HFFc6 (cell line): ENCODE measurements at regions not wholly inside any gene's neighbourhood (a gene's known extent, or its start where the extent isn't known, plus 50 kb on each side); places are given as distances from the start of the nearest gene placed in this dataset.
A peak's percentile ranks its signal among the peaks of the same experiment; 100 is the strongest.

Experiments used
- DNase-seq: peaks from one replicate; pipeline ENCODE4 v3.0.0-alpha.2; 2018
- H3K27ac Mint-ChIP-seq: 2 replicates; pipeline ENCODE4 v1.8.0; 2020; ENCODE audit warnings: mild to moderate bottlenecking, mixed read lengths
- H3K27me3 Mint-ChIP-seq: 2 replicates; pipeline ENCODE4 v1.8.0; 2021; ENCODE audit warnings: mild to moderate bottlenecking, moderate library complexity, mixed read lengths; ENCODE audit not compliant: insufficient read depth
- H3K36me3 Mint-ChIP-seq: 2 replicates; pipeline ENCODE4 v1.8.0; 2021; ENCODE audit warnings: low read depth, mixed read lengths
- H3K4me1 Mint-ChIP-seq: 2 replicates; pipeline ENCODE4 v1.8.0; 2020; ENCODE audit warnings: low read depth, mixed read lengths
- H3K4me3 Mint-ChIP-seq: 2 replicates; pipeline ENCODE4 v1.8.0; 2020; ENCODE audit warnings: mild to moderate bottlenecking, moderate library complexity, mixed read lengths
- H3K9me3 Mint-ChIP-seq: 2 replicates; pipeline ENCODE4 v1.8.0; 2020; ENCODE audit warnings: mild to moderate bottlenecking, mixed read lengths
- CTCF ChIP-seq: fragments of 200-600 bp; sonication (generic); IDR thresholded peaks from 2 replicates; pipeline ENCODE4 v1.5.0; 2021; ENCODE audit warnings: antibody characterized with exemption, mild to moderate bottlenecking

- Mint-ChIP-seq H3K9me3 (no peaks in the 10 kb centered on the region), H3K4me1 (peaks cover 16% of the 10 kb centered on the region), H3K4me3 (peak overlapping the region; percentile 91; the same call in 1 of the 2 replicates), H3K27me3 (no peaks in the 10 kb centered on the region; the same call in none of the 2 replicates), H3K36me3 (no peaks in the 10 kb centered on the region), H3K27ac (peak overlapping the region; percentile 93; the same call in 1 of the 2 replicates)
- no peak for TF ChIP-seq CTCF
- no peak for DNase-seq
Observed at GRCh38 chr2:61693744-61694143, 155.6 kb upstream of the XPO1 start.

- no peak for TF ChIP-seq CTCF
- H3K36me3 Mint-ChIP-seq: no peaks in the 10 kb centered on the region
- no peak overlapping the region for H3K27ac Mint-ChIP-seq
- DNase-seq: no peak
- no peaks in the 10 kb centered on the region for H3K27me3 Mint-ChIP-seq
- peaks cover 16% of the 10 kb centered on the region for H3K4me1 Mint-ChIP-seq
- H3K9me3 Mint-ChIP-seq: no peaks in the 10 kb centered on the region
- H3K4me3 Mint-ChIP-seq: no peak overlapping the region
Observed at GRCh38 chr2:61690078-61690596, 152.0 kb upstream of the XPO1 start.

GRCh38 chr2:61689568-61689967, 151.4 kb upstream of the XPO1 start:
- H3K27me3 Mint-ChIP-seq: peaks cover 2% of the 10 kb centered on the region; the same call in 1 of the 2 replicates
- no peak for DNase-seq
- no peak for TF ChIP-seq CTCF
- no peaks in the 10 kb centered on the region for H3K36me3 Mint-ChIP-seq
- H3K4me3 Mint-ChIP-seq: peak overlapping the region; percentile 61
- H3K4me1 Mint-ChIP-seq: peaks cover 16% of the 10 kb centered on the region
- H3K27ac Mint-ChIP-seq: no peak overlapping the region
- no peaks in the 10 kb centered on the region for H3K9me3 Mint-ChIP-seq

- TF ChIP-seq CTCF: no peak
- H3K4me1 Mint-ChIP-seq: peaks cover 8% of the 10 kb centered on the region
- H3K27ac Mint-ChIP-seq: no peak overlapping the region
- no peak for DNase-seq
- no peaks in the 10 kb centered on the region for H3K36me3 Mint-ChIP-seq
- no peak overlapping the region for H3K4me3 Mint-ChIP-seq
- H3K27me3 Mint-ChIP-seq: peaks cover 5% of the 10 kb centered on the region
- no peaks in the 10 kb centered on the region for H3K9me3 Mint-ChIP-seq
Observed at GRCh38 chr2:61688369-61689334, 150.5 kb upstream of the XPO1 start.

- no peak overlapping the region for H3K27ac Mint-ChIP-seq
- no peaks in the 10 kb centered on the region for H3K4me1 Mint-ChIP-seq
- no peak for TF ChIP-seq CTCF
- H3K9me3 Mint-ChIP-seq: peaks cover 18% of the 10 kb centered on the region
- DNase-seq: no peak
- H3K36me3 Mint-ChIP-seq: peaks cover 15% of the 10 kb centered on the region; the same call in 1 of the 2 replicates
- peaks cover 4% of the 10 kb centered on the region for H3K27me3 Mint-ChIP-seq
- H3K4me3 Mint-ChIP-seq: no peak overlapping the region
Observed at GRCh38 chr2:61679096-61679495, 140.9 kb upstream of the XPO1 start.
